Peyer's patch (tissue), 4 donors: ENCODE measurements at regions not wholly inside any gene's neighbourhood (a gene's known extent, or its start where the extent isn't known, plus 50 kb on each side); places are given as distances from the start of the nearest gene placed in this dataset.
"Not testable (repeated sequence)": the region's sequence is repeated elsewhere in the genome, so short reads cannot be mapped to it uniquely, and the experiment has no call there.

Experiments
- DNase-seq, 3 donors: peaks; one replicate each; pipeline ENCODE4 v3.0.0-alpha.2; 2017 to 2019
- H3K27ac ChIP-seq, 4 donors: fragments of 200-600 bp; sonication (generic); one replicate each; pipeline ENCODE4 v1.5.1; 2016 to 2019
- H3K27me3 ChIP-seq, 2 donors: fragments of 200-600 bp; sonication (generic); one replicate each; pipeline ENCODE4 v1.5.1; 2019
- H3K36me3 ChIP-seq, 3 donors: fragments of 200-600 bp; sonication (generic); one replicate each; pipeline ENCODE4 v1.5.1; 2016 to 2019
- H3K4me1 ChIP-seq, 4 donors: fragments of 200-600 bp; sonication (generic); one replicate each; pipeline ENCODE4 v1.5.1; 2016 to 2019
- H3K4me3 ChIP-seq, 4 donors: fragments of 200-600 bp; sonication (generic); 1 replicate in 3 of 4; 2 replicates in 1 of 4; pipeline ENCODE4 v1.5.1; 2016 to 2019; ENCODE audit warnings: mild to moderate bottlenecking in 1 of 4
- H3K9me3 ChIP-seq, 4 donors: fragments of 200-600 bp; sonication (generic); one replicate each; pipeline ENCODE4 v1.5.1; 2016 to 2019; ENCODE audit warnings: mild to moderate bottlenecking in 1 of 4
- CTCF ChIP-seq, 6 experiments: fragments of 450-650 bp in 4 of 6; fragments of 200-600 bp in 2 of 6; sonication (generic) in 1 of 6; IDR thresholded peaks; one replicate each; pipeline ENCODE4 v1.5.1; 2017 to 2019; ENCODE audit warnings: antibody characterized with exemption in 6 of 6, mild to moderate bottlenecking in 3 of 6, moderate library complexity in 1 of 6
- POLR2A ChIP-seq, 2 donors: fragments of 450-650 bp; IDR thresholded peaks; one replicate each; pipeline ENCODE4 v1.5.1; 2017; ENCODE audit warnings: antibody characterized with exemption in 2 of 2, mild to moderate bottlenecking in 2 of 2, moderate library complexity in 2 of 2

DNA sequence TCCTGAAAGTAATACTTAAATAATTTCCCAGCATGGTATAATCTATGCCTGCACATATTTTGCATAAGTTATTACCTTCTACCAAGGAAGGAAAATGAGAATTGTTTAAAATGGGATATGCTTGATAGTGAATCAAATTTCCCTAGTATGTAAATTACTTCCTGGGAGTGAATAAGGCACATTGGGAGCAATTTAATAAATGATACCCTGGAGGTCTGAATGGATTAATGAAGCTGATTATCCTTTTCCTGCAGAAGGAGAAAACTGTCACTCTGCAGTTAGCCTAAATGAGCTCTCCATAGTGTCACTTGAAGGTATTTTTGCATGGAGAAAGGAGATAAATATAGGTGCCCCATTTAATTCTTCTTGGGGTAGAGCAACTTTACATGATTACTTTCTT lies 2212.0 kb downstream of the PCDH7 start:
- DNase-seq: no peak
- Histone ChIP-seq H3K27me3 (no peaks in the 10 kb centered on the region), H3K36me3 (no peaks in the 10 kb centered on the region), H3K4me1 (no peaks in the 10 kb centered on the region), H3K4me3 (no peak overlapping the region), H3K9me3 (no peaks in the 10 kb centered on the region), H3K27ac (no peak overlapping the region)
- TF ChIP-seq CTCF (IDR thresholded peaks at IDR 0.05): no peak
- no peak for TF ChIP-seq POLR2A (IDR thresholded peaks at IDR 0.05)

GRCh38 chr4:32939222-32939621 lies 2219.1 kb downstream of the PCDH7 start:
- not testable (repeated sequence) for DNase-seq, H3K27me3 ChIP-seq, H3K4me1 ChIP-seq, H3K9me3 ChIP-seq, H3K4me3 ChIP-seq, H3K27ac ChIP-seq, H3K36me3 ChIP-seq

DNA sequence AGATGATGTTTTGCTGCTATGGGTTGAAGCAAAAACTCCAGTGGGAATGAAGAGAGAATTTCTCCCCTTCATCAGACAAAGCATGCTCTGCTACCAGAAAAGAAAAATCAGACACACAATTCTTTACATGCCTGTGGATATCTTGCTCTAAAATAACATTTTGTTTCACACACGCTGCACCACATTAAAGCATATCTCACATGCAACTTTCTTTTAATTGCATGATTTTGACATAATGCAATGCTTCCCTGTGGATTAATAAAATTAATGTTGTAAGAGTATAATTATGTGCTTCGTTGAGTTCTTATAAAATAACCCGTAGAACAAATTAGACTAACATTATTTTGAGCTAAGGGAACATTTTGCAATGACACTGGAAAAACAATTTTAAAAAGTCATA lies 2230.7 kb downstream of the PCDH7 start:
- no peak overlapping the region for H3K27ac ChIP-seq
- H3K27me3 ChIP-seq: no peaks in the 10 kb centered on the region
- H3K36me3 ChIP-seq: no peaks in the 10 kb centered on the region
- no peaks in the 10 kb centered on the region for H3K9me3 ChIP-seq
- H3K4me3 ChIP-seq: no peak overlapping the region
- TF ChIP-seq POLR2A (IDR thresholded peaks at IDR 0.05) (no peak), CTCF (IDR thresholded peaks at IDR 0.05) (no peak)
- no peak for DNase-seq
- H3K4me1 ChIP-seq: no peaks in the 10 kb centered on the region

DNA sequence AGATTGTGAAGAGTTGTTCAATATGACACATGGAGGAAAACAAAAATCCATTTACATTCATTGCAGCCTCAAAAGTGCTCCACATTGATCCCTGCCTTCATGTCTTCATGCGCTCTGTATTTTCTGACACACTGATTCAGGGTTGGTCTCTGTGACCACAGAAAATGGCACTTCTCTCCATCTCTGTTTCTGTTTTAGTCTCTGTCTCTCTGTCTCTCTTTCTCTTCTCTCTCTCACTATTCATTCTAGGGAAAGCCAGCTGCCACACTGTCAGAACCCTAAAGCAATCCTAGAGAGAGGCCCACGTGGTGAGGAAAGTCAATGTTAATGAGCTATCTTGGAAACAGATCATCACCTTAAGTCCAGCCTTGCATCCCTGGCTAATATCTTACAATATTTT lies 2238.4 kb downstream of the PCDH7 start:
- Histone ChIP-seq H3K4me1 (no peaks in the 10 kb centered on the region), H3K4me3 (no peak overlapping the region), H3K9me3 (no peaks in the 10 kb centered on the region), H3K36me3 (no peaks in the 10 kb centered on the region), H3K27ac (no peak overlapping the region), H3K27me3 (no peaks in the 10 kb centered on the region)
- TF ChIP-seq POLR2A (IDR thresholded peaks at IDR 0.05): no peak
- no peak for TF ChIP-seq CTCF (IDR thresholded peaks at IDR 0.05)
- no peak for DNase-seq

DNA sequence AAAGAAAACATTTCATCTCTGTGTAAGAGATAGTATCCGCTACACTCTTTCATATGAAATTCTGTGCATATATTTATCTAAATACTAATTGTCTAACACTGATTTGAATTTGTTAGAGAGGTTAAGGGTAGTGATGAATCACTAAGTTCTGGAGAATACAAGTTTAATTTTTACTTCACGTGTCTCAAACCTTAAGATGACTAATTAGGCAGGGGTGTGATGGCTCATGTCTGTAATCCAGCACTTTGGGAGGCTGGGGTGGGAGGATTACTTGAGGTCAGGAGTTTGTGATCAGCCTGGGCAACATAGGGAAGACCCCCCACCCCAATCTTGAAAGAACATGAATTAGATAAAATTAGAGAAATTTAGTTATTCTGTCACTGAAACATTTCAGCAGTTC lies 2241.9 kb downstream of the PCDH7 start:
- H3K4me3 ChIP-seq: no peak overlapping the region
- H3K9me3 ChIP-seq: no peaks in the 10 kb centered on the region
- H3K36me3 ChIP-seq: no peaks in the 10 kb centered on the region
- no peak overlapping the region for H3K27ac ChIP-seq
- no peaks in the 10 kb centered on the region for H3K27me3 ChIP-seq
- DNase-seq: no peak
- TF ChIP-seq CTCF (IDR thresholded peaks at IDR 0.05) (no peak), POLR2A (IDR thresholded peaks at IDR 0.05) (no peak)
- no peaks in the 10 kb centered on the region for H3K4me1 ChIP-seq

DNA sequence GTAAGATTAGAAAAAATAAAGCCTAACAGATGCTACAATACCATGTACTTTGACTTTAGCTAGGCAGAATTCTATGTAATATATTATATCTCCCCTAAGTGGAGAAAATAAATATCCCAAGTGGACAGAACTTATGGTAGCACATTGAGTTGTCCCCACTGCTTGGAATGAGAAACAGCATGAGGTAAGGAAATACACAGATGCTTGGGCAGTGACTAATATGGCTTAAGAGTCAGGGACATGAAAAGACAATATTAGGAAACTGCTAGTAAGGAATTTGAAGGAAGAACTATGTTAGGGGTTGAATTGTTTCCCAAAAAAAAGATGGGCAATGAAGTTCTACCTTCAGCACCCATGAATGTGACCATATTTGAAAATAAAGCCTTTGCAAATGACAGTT lies 2265.1 kb downstream of the PCDH7 start:
- TF ChIP-seq POLR2A (IDR thresholded peaks at IDR 0.05) (no peak), CTCF (IDR thresholded peaks at IDR 0.05) (no peak)
- Histone ChIP-seq H3K4me1 (no peaks in the 10 kb centered on the region), H3K9me3 (no peaks in the 10 kb centered on the region), H3K36me3 (no peaks in the 10 kb centered on the region), H3K4me3 (no peak overlapping the region), H3K27ac (no peak overlapping the region), H3K27me3 (no peaks in the 10 kb centered on the region)
- no peak for DNase-seq
